Mesenchymal stem cell (in vitro differentiated cells and primary cell): ENCODE measurements at regions not wholly inside any gene's neighbourhood (a gene's known extent, or its start where the extent isn't known, plus 50 kb on each side); places are given as distances from the start of the nearest gene placed in this dataset.

Experiments used
- DNase-seq: peaks from one replicate; pipeline ENCODE4 v3.0.0-alpha.2; 2013
- H2AFZ ChIP-seq: one replicate; pipeline ENCODE4 v1.6.1; 2013; ENCODE audit warnings: low read depth, mild to moderate bottlenecking, control low read depth, inconsistent platforms, low read length, moderate library complexity
- H2AK5ac ChIP-seq: 2 replicates; pipeline ENCODE4 v1.6.1; 2013; ENCODE audit warnings: low read length, moderate library complexity, mild to moderate bottlenecking, inconsistent platforms; ENCODE audit not compliant: severe bottlenecking
- H2BK120ac ChIP-seq: one replicate; pipeline ENCODE4 v1.6.1; 2013; ENCODE audit warnings: low read depth, mild to moderate bottlenecking, inconsistent platforms, low read length, moderate library complexity
- H2BK12ac ChIP-seq, 2 experiments: one replicate each; pipeline ENCODE4 v1.6.1; 2013; ENCODE audit warnings: inconsistent platforms in 2 of 2, low read length in 2 of 2, mild to moderate bottlenecking in 2 of 2, moderate library complexity in 2 of 2, control low read depth in 1 of 2
- H2BK15ac ChIP-seq: one replicate; pipeline ENCODE4 v1.6.1; 2013; ENCODE audit warnings: mild to moderate bottlenecking, low read depth, inconsistent platforms; ENCODE audit not compliant: poor library complexity, severe bottlenecking
- H2BK5ac ChIP-seq: 2 replicates; pipeline ENCODE4 v1.6.1; 2013; ENCODE audit warnings: low read depth, mild to moderate bottlenecking, low read length, control low read depth, inconsistent platforms; ENCODE audit not compliant: poor library complexity, severe bottlenecking
- H3K14ac ChIP-seq, 2 experiments: one replicate each; pipeline ENCODE4 v1.6.1; 2013; ENCODE audit warnings: inconsistent platforms in 2 of 2, low read length in 2 of 2, control low read depth in 1 of 2, mild to moderate bottlenecking in 1 of 2, moderate library complexity in 1 of 2
- H3K18ac ChIP-seq, 2 experiments: one replicate each; pipeline ENCODE4 v1.6.1; 2013; ENCODE audit warnings: inconsistent platforms in 2 of 2, low read length in 2 of 2, control low read depth in 1 of 2, low read depth in 1 of 2, mild to moderate bottlenecking in 1 of 2
- H3K23ac ChIP-seq, 2 experiments: one replicate each; pipeline ENCODE4 v1.6.1; 2013; ENCODE audit warnings: inconsistent platforms in 2 of 2, low read length in 2 of 2, mild to moderate bottlenecking in 2 of 2, moderate library complexity in 2 of 2, control low read depth in 1 of 2
- H3K27ac ChIP-seq: 2 replicates; pipeline ENCODE4 v1.5.1; 2013; ENCODE audit warnings: mild to moderate bottlenecking, moderate library complexity, low read length, control low read depth, inconsistent platforms; ENCODE audit not compliant: poor library complexity, severe bottlenecking
- H3K27me3 ChIP-seq, 2 experiments: 2 replicates each; pipeline versions ENCODE4 v1.6.1 to v1.7.0; 2013; ENCODE audit warnings: low read length in 2 of 2, mild to moderate bottlenecking in 2 of 2, moderate library complexity in 2 of 2, control low read depth in 1 of 2, inconsistent platforms in 1 of 2; ENCODE audit not compliant: control insufficient read depth in 1 of 2, insufficient read depth in 1 of 2
- H3K36me3 ChIP-seq, 2 experiments: 2 replicates each; pipeline versions ENCODE4 v1.6.1 to v1.7.0; 2013; ENCODE audit warnings: low read length in 2 of 2, control low read depth in 1 of 2, inconsistent platforms in 1 of 2, low read depth in 1 of 2, mild to moderate bottlenecking in 1 of 2; ENCODE audit not compliant: insufficient read depth in 2 of 2, control insufficient read depth in 1 of 2
- H3K4ac ChIP-seq, 2 experiments: one replicate each; pipeline ENCODE4 v1.6.1; 2013; ENCODE audit warnings: inconsistent platforms in 2 of 2, low read length in 2 of 2, mild to moderate bottlenecking in 2 of 2, moderate library complexity in 2 of 2, control low read depth in 1 of 2, low read depth in 1 of 2
- H3K4me1 ChIP-seq: 2 replicates; pipeline ENCODE4 v1.6.1; 2013; ENCODE audit warnings: low read depth, low read length, control low read depth; ENCODE audit not compliant: control insufficient read depth, insufficient read depth
- H3K4me2 ChIP-seq: 2 replicates; pipeline ENCODE4 v1.6.1; 2013; ENCODE audit warnings: low read length, mild to moderate bottlenecking, inconsistent platforms; ENCODE audit not compliant: poor library complexity, severe bottlenecking
- H3K4me3 ChIP-seq, 2 experiments: 2 replicates each; pipeline versions ENCODE4 v1.5.1 to v1.7.0; 2013; ENCODE audit warnings: low read length in 2 of 2, mild to moderate bottlenecking in 2 of 2, control low read depth in 1 of 2, low read depth in 1 of 2; ENCODE audit not compliant: insufficient read depth in 1 of 2
- H3K79me1 ChIP-seq: replicated peaks from 2 replicates; pipeline ENCODE4 v1.6.1; 2013; ENCODE audit warnings: mild to moderate bottlenecking, control low read depth, low read length, inconsistent platforms; ENCODE audit not compliant: poor library complexity, severe bottlenecking
- H3K9ac ChIP-seq: 2 replicates; pipeline ENCODE4 v1.7.0; 2013; ENCODE audit warnings: mild to moderate bottlenecking, low read length, moderate library complexity
- H3K9me3 ChIP-seq: 2 replicates; pipeline ENCODE4 v1.7.0; 2013; ENCODE audit warnings: mild to moderate bottlenecking, low read length; ENCODE audit not compliant: control insufficient read depth
- H4K8ac ChIP-seq: one replicate; pipeline ENCODE4 v1.6.1; 2013; ENCODE audit warnings: inconsistent platforms, mild to moderate bottlenecking, low read length, moderate library complexity
- H4K91ac ChIP-seq: one replicate; pipeline ENCODE4 v1.6.1; 2013; ENCODE audit warnings: mild to moderate bottlenecking, low read length, inconsistent platforms
- WGBS: methylation state at CpG from one replicate; pipeline ENCODE4 v1.1.7; 2013; ENCODE audit warnings: mixed read lengths; 5-methylcytosine and 5-hydroxymethylcytosine counted together

- no peak for DNase-seq
- no peak overlapping the region for H3K27ac ChIP-seq
- H2BK15ac ChIP-seq, result no peak overlapping the region
- H3K4me2 ChIP-seq, result no peak overlapping the region
- no peak overlapping the region for H4K8ac ChIP-seq
- no peaks in the 10 kb centered on the region for H3K4me1 ChIP-seq
- no peak overlapping the region for H3K23ac ChIP-seq
- no peak overlapping the region for H3K9ac ChIP-seq
- H3K36me3 ChIP-seq, result no peaks in the 10 kb centered on the region
- no peaks in the 10 kb centered on the region for H3K27me3 ChIP-seq
- no peak overlapping the region for H2AK5ac ChIP-seq
- no peak overlapping the region for H3K4me3 ChIP-seq
- WGBS, result 88% methylated on average over 6 of the region's 7 CpGs
- H4K91ac ChIP-seq, result no peak overlapping the region
- no peak overlapping the region for H3K14ac ChIP-seq
- H3K9me3 ChIP-seq, result no peaks in the 10 kb centered on the region
- no peak overlapping the region for H2BK12ac ChIP-seq
- H3K18ac ChIP-seq, result no peak overlapping the region
- no peaks in the 10 kb centered on the region for H3K79me1 ChIP-seq
- H2BK5ac ChIP-seq, result no peak overlapping the region
- H3K4ac ChIP-seq, result no peak overlapping the region
- H2BK120ac ChIP-seq, result no peak overlapping the region
- H2AFZ ChIP-seq, result no peak overlapping the region
These were observed 289.4 kb downstream of the RNF144B start for GRCh38 chr6:18676548-18676947.

- Histone ChIP-seq H3K4me3 (no peak overlapping the region), H3K23ac (no peak overlapping the region), H2BK15ac (no peak overlapping the region), H3K4me1 (no peaks in the 10 kb centered on the region), H3K27ac (no peak overlapping the region), H3K36me3 (no peaks in the 10 kb centered on the region), H2BK120ac (no peak overlapping the region), H3K18ac (no peak overlapping the region), H3K27me3 (no peaks in the 10 kb centered on the region), H3K4me2 (no peak overlapping the region), H2BK12ac (no peak overlapping the region), H4K8ac (no peak overlapping the region), H3K14ac (no peak overlapping the region), H3K79me1 (no peaks in the 10 kb centered on the region), H3K9ac (no peak overlapping the region), H2BK5ac (no peak overlapping the region), H4K91ac (no peak overlapping the region), H2AK5ac (no peak overlapping the region), H2AFZ (no peak overlapping the region), H3K9me3 (no peaks in the 10 kb centered on the region), H3K4ac (no peak overlapping the region)
- DNase-seq, result no peak
These were observed 293.7 kb downstream of the RNF144B start for GRCh38 chr6:18680842-18681241.

- Histone ChIP-seq H2AK5ac (no peak overlapping the region), H3K27ac (no peak overlapping the region), H2BK5ac (no peak overlapping the region), H3K79me1 (no peaks in the 10 kb centered on the region), H3K4me2 (no peak overlapping the region), H2BK12ac (no peak overlapping the region), H3K14ac (no peak overlapping the region), H4K8ac (no peak overlapping the region), H3K27me3 (no peaks in the 10 kb centered on the region), H2BK120ac (no peak overlapping the region), H4K91ac (no peak overlapping the region), H3K18ac (no peak overlapping the region), H3K36me3 (no peaks in the 10 kb centered on the region), H3K9ac (no peak overlapping the region), H3K9me3 (no peaks in the 10 kb centered on the region), H3K4ac (no peak overlapping the region), H2BK15ac (no peak overlapping the region), H2AFZ (no peak overlapping the region), H3K4me3 (no peak overlapping the region), H3K4me1 (no peaks in the 10 kb centered on the region), H3K23ac (no peak overlapping the region)
- 74% methylated on average over 4 of the region's 5 CpGs for WGBS
- DNase-seq, result no peak
These were observed 294.8 kb downstream of the RNF144B start for GRCh38 chr6:18681832-18682503.

- Histone ChIP-seq H2BK120ac (no peak overlapping the region), H3K27me3 (no peaks in the 10 kb centered on the region), H3K79me1 (no peaks in the 10 kb centered on the region), H3K27ac (no peak overlapping the region), H3K4ac (no peak overlapping the region), H4K8ac (no peak overlapping the region), H3K9ac (no peak overlapping the region), H4K91ac (no peak overlapping the region), H2AK5ac (no peak overlapping the region), H3K23ac (no peak overlapping the region), H2AFZ (no peak overlapping the region), H3K4me2 (no peak overlapping the region), H3K36me3 (no peaks in the 10 kb centered on the region), H2BK12ac (no peak overlapping the region), H3K14ac (no peak overlapping the region), H3K18ac (no peak overlapping the region), H2BK15ac (no peak overlapping the region), H3K4me1 (no peaks in the 10 kb centered on the region), H3K4me3 (no peak overlapping the region), H3K9me3 (no peaks in the 10 kb centered on the region), H2BK5ac (no peak overlapping the region)
- DNase-seq, result no peak
- 83% methylated on average over 2 of the region's 3 CpGs for WGBS
These were observed 297.2 kb downstream of the RNF144B start for GRCh38 chr6:18684343-18684742.
